Retinal pigment epithelial cell (primary cell): ENCODE measurements at regions not wholly inside any gene's neighbourhood (a gene's known extent, or its start where the extent isn't known, plus 50 kb on each side); places are given as distances from the start of the nearest gene placed in this dataset.
"Not testable (repeated sequence)": the region's sequence is repeated elsewhere in the genome, so short reads cannot be mapped to it uniquely, and the experiment has no call there.

Experiments
- DNase-seq: peaks from one replicate; pipeline ENCODE4 v3.0.0-alpha.2; 2010; ENCODE audit warnings: low read depth
- H3K4me3 ChIP-seq: 2 replicates; pipeline ENCODE4 v1.5.1; 2011; ENCODE audit warnings: mild to moderate bottlenecking, low read length, control low read depth, moderate library complexity
- TF ChIP-seq, protein P1 (sequence below): conservative IDR thresholded peaks from 2 replicates; pipeline ENCODE4 v1.5.1; 2011; ENCODE audit warnings: low read depth, low read length, control low read depth, inconsistent platforms

- H3K4me3 ChIP-seq, result no peak overlapping the region
- TF ChIP-seq, protein P1, sequence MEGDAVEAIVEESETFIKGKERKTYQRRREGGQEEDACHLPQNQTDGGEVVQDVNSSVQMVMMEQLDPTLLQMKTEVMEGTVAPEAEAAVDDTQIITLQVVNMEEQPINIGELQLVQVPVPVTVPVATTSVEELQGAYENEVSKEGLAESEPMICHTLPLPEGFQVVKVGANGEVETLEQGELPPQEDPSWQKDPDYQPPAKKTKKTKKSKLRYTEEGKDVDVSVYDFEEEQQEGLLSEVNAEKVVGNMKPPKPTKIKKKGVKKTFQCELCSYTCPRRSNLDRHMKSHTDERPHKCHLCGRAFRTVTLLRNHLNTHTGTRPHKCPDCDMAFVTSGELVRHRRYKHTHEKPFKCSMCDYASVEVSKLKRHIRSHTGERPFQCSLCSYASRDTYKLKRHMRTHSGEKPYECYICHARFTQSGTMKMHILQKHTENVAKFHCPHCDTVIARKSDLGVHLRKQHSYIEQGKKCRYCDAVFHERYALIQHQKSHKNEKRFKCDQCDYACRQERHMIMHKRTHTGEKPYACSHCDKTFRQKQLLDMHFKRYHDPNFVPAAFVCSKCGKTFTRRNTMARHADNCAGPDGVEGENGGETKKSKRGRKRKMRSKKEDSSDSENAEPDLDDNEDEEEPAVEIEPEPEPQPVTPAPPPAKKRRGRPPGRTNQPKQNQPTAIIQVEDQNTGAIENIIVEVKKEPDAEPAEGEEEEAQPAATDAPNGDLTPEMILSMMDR, result no peak
- no peak for DNase-seq
Observed at GRCh38 chr3:67064105-67064504, 66.0 kb downstream of the KBTBD8 start.

DNA sequence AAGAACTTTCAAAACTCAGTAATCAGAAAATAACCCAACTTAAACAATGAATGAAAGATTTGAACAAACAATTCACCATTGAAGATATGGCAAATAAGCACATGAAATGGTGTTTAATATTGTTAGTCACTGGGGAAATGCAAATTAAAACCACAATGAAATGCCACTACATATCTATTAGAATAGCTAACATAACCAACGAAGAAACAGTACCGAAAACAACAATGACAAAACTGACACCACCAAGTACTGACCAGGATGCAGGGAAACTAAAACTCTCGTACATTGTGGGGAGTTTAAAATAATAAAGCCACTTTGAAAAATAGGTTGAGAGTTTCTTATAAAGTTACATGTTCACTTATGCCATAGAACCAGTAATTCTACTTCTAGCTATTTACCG is 69.1 kb downstream of the KBTBD8 start:
- TF ChIP-seq, protein P1, result no peak
- no peak overlapping the region for H3K4me3 ChIP-seq
- DNase-seq, result no peak

DNA sequence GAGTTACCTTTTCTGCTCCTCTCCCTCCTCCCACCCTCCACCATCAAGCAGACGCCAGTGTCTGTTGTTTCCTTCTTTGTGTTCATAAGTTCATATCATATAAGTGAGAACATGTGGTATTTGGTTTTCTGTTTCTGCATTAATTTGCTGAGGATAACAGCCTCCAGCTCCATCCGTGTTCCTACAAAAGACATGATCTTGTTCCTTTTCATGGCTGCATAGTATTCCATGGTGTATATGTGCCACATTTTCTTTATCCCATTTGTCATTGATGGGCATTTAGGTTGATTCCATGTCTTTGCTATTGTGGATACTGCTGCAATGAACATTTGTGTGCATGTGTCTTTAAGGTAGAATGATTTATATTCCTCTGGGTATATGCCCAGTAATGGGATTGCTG is 74.5 kb downstream of the KBTBD8 start:
- not testable (repeated sequence) for DNase-seq, H3K4me3 ChIP-seq

GRCh38 chr3:67073812-67074211 is 75.7 kb downstream of the KBTBD8 start:
- no peak for DNase-seq
- TF ChIP-seq, protein P1, result no peak
- H3K4me3 ChIP-seq, result no peak overlapping the region

DNA sequence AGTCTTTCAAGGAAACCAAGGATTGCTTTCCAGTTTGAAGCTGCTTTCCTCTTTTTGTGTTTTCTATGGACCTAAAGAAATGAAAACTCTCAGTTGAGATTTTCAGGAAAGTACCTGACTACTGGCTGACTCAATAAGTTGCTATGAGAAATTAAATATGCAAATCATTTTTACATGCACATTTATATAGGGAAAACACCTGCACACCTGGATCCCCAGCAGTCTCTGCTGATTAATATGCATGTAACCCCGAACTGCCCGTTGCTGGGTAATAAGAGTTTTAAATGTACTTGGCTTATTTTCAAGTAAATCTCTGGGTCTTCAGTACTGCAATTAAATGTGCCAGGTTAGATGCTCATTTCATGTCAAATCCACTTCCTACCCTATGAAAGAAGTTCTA is 77.2 kb downstream of the KBTBD8 start:
- no peak overlapping the region for H3K4me3 ChIP-seq
- TF ChIP-seq, protein P1, result no peak
- DNase-seq, result no peak

- DNase-seq, result no peak
- TF ChIP-seq, protein P1, result no peak
- no peak overlapping the region for H3K4me3 ChIP-seq
Observed at GRCh38 chr3:67076607-67077006, 78.5 kb downstream of the KBTBD8 start.

DNA sequence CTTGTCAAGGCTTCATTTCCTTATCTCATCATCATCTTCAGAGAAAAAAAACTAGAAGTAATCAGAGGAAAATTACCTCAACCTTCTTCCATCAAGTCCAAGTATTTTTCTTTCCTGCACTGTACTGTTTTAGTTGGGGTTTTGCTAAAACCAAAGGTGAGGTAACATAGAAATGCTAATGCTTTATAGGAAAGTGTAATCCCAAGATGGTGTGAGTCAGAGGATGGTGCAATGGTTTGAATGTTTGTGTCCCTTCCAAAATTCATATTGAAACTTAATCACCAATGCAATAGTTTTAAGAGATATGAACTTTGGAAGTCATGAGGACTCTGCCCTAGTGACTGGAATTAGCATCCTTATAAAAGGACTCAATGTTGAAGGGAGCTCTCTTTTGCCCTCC is 79.5 kb downstream of the KBTBD8 start:
- no peak overlapping the region for H3K4me3 ChIP-seq
- TF ChIP-seq, protein P1, result no peak
- DNase-seq, result no peak

- no peak overlapping the region for H3K4me3 ChIP-seq
- DNase-seq, result no peak
- TF ChIP-seq, protein P1, result no peak
Observed at GRCh38 chr3:67082533-67083024, 84.5 kb downstream of the KBTBD8 start.
